ENCODE measurements at regions not wholly inside any gene's neighbourhood (a gene's known extent, or its start where the extent isn't known, plus 50 kb on each side); places are given as distances from the start of the nearest gene placed in this dataset.

GRCh38 chr12:13580206-13580605, 383.7 kb downstream of the EMP1 start:
- no peak overlapping the region for H3K4me3 Mint-ChIP-seq

GRCh38 chr12:13576935-13577500, 380.5 kb downstream of the EMP1 start:
- no peak overlapping the region for H3K27ac Mint-ChIP-seq (ENCODE audit: low read depth)
- no peak for DNase-seq (ENCODE audit: low spot score in 2 of 2)

More at GRCh38 chr12:13580206-13580605, 383.7 kb downstream of the EMP1 start:
- Mint-ChIP-seq H3K4me1 (no peaks in the 10 kb centered on the region), H3K36me3 (ENCODE audit: insufficient read depth) (no peaks in the 10 kb centered on the region), H3K27ac (ENCODE audit: low read depth) (no peak overlapping the region), H3K27me3 (peaks cover 10% of the 10 kb centered on the region), H3K9me3 (peaks cover 5% of the 10 kb centered on the region)
- ATAC-seq (replicated peaks; ENCODE audit: extremely low read depth, poor library complexity, severe bottlenecking) (no peak), DNase-seq (ENCODE audit: low spot score in 2 of 2) (no peak)

GRCh38 chr12:13573698-13574321, 377.3 kb downstream of the EMP1 start:
- H3K9me3 Mint-ChIP-seq = no peaks in the 10 kb centered on the region
- H3K27me3 Mint-ChIP-seq = peaks cover 7% of the 10 kb centered on the region
- no peak overlapping the region for H3K4me3 Mint-ChIP-seq
- H3K4me1 Mint-ChIP-seq = no peaks in the 10 kb centered on the region
- no peak overlapping the region for H3K27ac Mint-ChIP-seq (ENCODE audit: low read depth)
- DNase-seq (ENCODE audit: low spot score in 2 of 2) (no peak), ATAC-seq (replicated peaks; ENCODE audit: extremely low read depth, poor library complexity, severe bottlenecking) (no peak)
- H3K36me3 Mint-ChIP-seq (ENCODE audit: insufficient read depth) = no peaks in the 10 kb centered on the region

More at GRCh38 chr12:13576935-13577500, 380.5 kb downstream of the EMP1 start:
- ATAC-seq (replicated peaks; ENCODE audit: extremely low read depth, poor library complexity, severe bottlenecking) = no peak
- Mint-ChIP-seq H3K4me3 (no peak overlapping the region), H3K4me1 (no peaks in the 10 kb centered on the region), H3K27me3 (peaks cover 10% of the 10 kb centered on the region), H3K9me3 (no peaks in the 10 kb centered on the region), H3K36me3 (ENCODE audit: insufficient read depth) (no peaks in the 10 kb centered on the region)

GRCh38 chr12:13571035-13571434, 374.5 kb downstream of the EMP1 start:
- DNase-seq (ENCODE audit: low spot score in 2 of 2) (no peak), ATAC-seq (replicated peaks; ENCODE audit: extremely low read depth, poor library complexity, severe bottlenecking) (no peak)
- Mint-ChIP-seq H3K9me3 (no peaks in the 10 kb centered on the region), H3K4me1 (no peaks in the 10 kb centered on the region), H3K36me3 (ENCODE audit: insufficient read depth) (no peaks in the 10 kb centered on the region), H3K27ac (ENCODE audit: low read depth) (no peak overlapping the region), H3K4me3 (no peak overlapping the region), H3K27me3 (no peaks in the 10 kb centered on the region)

GRCh38 chr12:13570005-13570694, 373.6 kb downstream of the EMP1 start:
- Mint-ChIP-seq H3K9me3 (no peaks in the 10 kb centered on the region), H3K36me3 (ENCODE audit: insufficient read depth) (no peaks in the 10 kb centered on the region), H3K4me1 (no peaks in the 10 kb centered on the region), H3K27me3 (no peaks in the 10 kb centered on the region), H3K27ac (ENCODE audit: low read depth) (no peak overlapping the region), H3K4me3 (no peak overlapping the region)
- no peak for DNase-seq (ENCODE audit: low spot score in 2 of 2)
- no peak for ATAC-seq (replicated peaks; ENCODE audit: extremely low read depth, poor library complexity, severe bottlenecking)

GRCh38 chr12:13566292-13566691, 369.8 kb downstream of the EMP1 start:
- DNase-seq (ENCODE audit: low spot score in 2 of 2) = no peak
- Mint-ChIP-seq H3K27me3 (no peaks in the 10 kb centered on the region), H3K4me1 (no peaks in the 10 kb centered on the region), H3K4me3 (no peak overlapping the region), H3K36me3 (ENCODE audit: insufficient read depth) (no peaks in the 10 kb centered on the region), H3K9me3 (no peaks in the 10 kb centered on the region), H3K27ac (ENCODE audit: low read depth) (no peak overlapping the region)
- no peak for ATAC-seq (replicated peaks; ENCODE audit: extremely low read depth, poor library complexity, severe bottlenecking)

DNA sequence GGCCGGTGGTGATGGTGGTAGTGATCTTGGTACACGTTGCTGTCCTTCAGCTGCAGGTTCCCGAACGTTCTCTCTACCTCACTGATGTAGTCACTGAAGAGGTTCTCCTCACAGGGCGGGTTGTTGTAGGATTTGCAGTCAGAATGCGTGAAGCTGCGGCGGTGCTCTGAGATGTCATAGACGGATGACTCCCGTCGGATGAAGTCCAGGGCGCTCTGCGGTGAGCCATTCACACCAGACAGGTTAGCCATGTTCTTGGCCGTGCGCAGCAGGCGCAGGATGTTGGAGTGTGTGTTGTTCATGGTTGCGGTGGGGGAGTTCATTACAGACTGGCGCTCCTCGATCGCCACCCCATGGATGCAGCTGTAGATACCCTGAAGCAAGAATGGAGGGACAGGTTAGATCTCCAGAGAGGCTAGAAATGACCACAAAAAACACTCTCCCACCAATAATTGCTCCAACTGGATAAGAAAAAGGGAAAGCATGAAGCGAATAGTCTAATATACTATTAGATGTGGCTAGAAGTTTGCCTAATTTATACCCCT, 367.8 kb downstream of the EMP1 start:
- H3K4me3 Mint-ChIP-seq = no peak overlapping the region
- H3K27me3 Mint-ChIP-seq = no peaks in the 10 kb centered on the region
- H3K36me3 Mint-ChIP-seq (ENCODE audit: insufficient read depth) = no peaks in the 10 kb centered on the region
- no peaks in the 10 kb centered on the region for H3K9me3 Mint-ChIP-seq
- H3K27ac Mint-ChIP-seq (ENCODE audit: low read depth) = no peak overlapping the region
- no peaks in the 10 kb centered on the region for H3K4me1 Mint-ChIP-seq
- DNase-seq (ENCODE audit: low spot score in 2 of 2) = no peak
- ATAC-seq (replicated peaks; ENCODE audit: extremely low read depth, poor library complexity, severe bottlenecking) = no peak

DNA sequence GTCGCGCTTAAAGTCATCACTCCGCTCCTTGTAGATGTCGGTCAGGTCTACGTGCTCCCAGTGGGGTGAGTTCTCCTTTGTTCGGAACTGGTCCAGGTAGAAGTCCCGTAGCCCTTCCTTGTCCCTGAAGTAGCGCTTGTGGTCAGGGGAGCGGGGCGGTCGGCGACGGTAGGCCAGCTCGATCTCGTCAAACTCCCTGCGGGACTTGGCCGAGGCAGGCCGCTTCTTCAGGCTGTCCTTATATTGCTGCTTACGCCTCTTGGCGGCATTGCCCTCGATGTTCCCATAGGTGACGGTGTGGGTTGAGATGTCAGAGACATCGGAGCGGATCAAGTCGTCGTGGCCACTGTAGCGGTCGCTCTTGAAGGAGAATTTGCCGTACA, 367.2 kb downstream of the EMP1 start:
- no peaks in the 10 kb centered on the region for H3K4me1 Mint-ChIP-seq
- no peaks in the 10 kb centered on the region for H3K36me3 Mint-ChIP-seq (ENCODE audit: insufficient read depth)
- H3K4me3 Mint-ChIP-seq = no peak overlapping the region
- ATAC-seq (replicated peaks; ENCODE audit: extremely low read depth, poor library complexity, severe bottlenecking) (no peak), DNase-seq (ENCODE audit: low spot score in 2 of 2) (no peak)
- no peaks in the 10 kb centered on the region for H3K9me3 Mint-ChIP-seq
- H3K27ac Mint-ChIP-seq (ENCODE audit: low read depth) = no peak overlapping the region
- no peaks in the 10 kb centered on the region for H3K27me3 Mint-ChIP-seq

- Mint-ChIP-seq H3K36me3 (ENCODE audit: insufficient read depth) (no peaks in the 10 kb centered on the region), H3K4me1 (no peaks in the 10 kb centered on the region), H3K27me3 (no peaks in the 10 kb centered on the region), H3K4me3 (no peak overlapping the region), H3K27ac (ENCODE audit: low read depth) (no peak overlapping the region), H3K9me3 (no peaks in the 10 kb centered on the region)
- ATAC-seq (replicated peaks; ENCODE audit: extremely low read depth, poor library complexity, severe bottlenecking) (no peak), DNase-seq (ENCODE audit: low spot score in 2 of 2) (no peak)
These were observed 366.6 kb downstream of the EMP1 start for GRCh38 chr12:13562915-13563742.

DNA sequence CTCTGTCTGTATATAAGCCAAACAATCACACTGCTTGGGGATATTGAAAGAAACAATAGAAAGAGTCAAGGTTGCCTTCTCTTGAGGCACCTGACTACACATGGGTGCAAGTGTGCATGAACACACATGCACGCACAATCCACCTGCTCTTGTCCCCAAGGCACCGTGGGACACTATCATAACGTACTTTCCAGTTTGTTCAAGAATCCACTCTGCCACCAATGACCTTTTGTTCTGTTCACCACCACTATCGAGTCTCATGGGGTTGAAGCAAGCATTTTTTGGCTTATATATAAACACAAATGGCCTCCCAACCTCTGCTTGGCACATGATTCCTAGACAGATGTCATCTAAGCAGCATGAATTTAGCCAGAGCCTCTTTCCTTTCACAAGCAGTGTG, 365.4 kb downstream of the EMP1 start:
- H3K27ac Mint-ChIP-seq (ENCODE audit: low read depth) = no peak overlapping the region
- ATAC-seq (replicated peaks; ENCODE audit: extremely low read depth, poor library complexity, severe bottlenecking) = no peak
- no peaks in the 10 kb centered on the region for H3K36me3 Mint-ChIP-seq (ENCODE audit: insufficient read depth)
- no peak overlapping the region for H3K4me3 Mint-ChIP-seq
- H3K9me3 Mint-ChIP-seq = no peaks in the 10 kb centered on the region
- H3K27me3 Mint-ChIP-seq = no peaks in the 10 kb centered on the region
- H3K4me1 Mint-ChIP-seq = no peaks in the 10 kb centered on the region
- no peak for DNase-seq (ENCODE audit: low spot score in 2 of 2)

- Mint-ChIP-seq H3K4me3 (no peak overlapping the region), H3K36me3 (ENCODE audit: insufficient read depth) (no peaks in the 10 kb centered on the region), H3K4me1 (no peaks in the 10 kb centered on the region), H3K27ac (ENCODE audit: low read depth) (no peak overlapping the region), H3K9me3 (no peaks in the 10 kb centered on the region), H3K27me3 (no peaks in the 10 kb centered on the region)
- DNase-seq (ENCODE audit: low spot score in 2 of 2) (no peak), ATAC-seq (replicated peaks; ENCODE audit: extremely low read depth, poor library complexity, severe bottlenecking) (no peak)
These were observed 362.9 kb downstream of the EMP1 start for GRCh38 chr12:13559318-13559978.

DNA sequence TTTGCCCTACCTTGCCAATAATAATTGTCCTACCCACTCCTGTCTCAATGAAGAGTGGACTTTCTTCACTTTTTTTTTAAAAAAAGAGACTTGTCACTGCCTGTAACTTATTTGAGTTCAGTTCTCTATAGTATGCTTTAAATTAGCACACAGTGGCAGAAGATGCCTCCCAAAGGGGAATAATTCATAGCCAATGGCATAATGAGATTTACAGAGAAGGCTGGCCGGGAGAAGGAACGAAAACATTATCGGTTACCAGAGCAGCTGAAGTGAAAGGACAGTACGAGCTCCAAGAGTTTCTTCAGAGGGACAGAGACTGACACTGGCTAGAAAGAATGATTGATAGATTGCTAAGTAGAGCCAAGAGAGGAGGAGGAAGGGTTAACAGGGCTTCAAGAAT, 356.3 kb downstream of the EMP1 start:
- Mint-ChIP-seq H3K4me3 (no peak overlapping the region), H3K27me3 (no peaks in the 10 kb centered on the region), H3K36me3 (ENCODE audit: insufficient read depth) (no peaks in the 10 kb centered on the region), H3K27ac (ENCODE audit: low read depth) (no peak overlapping the region), H3K4me1 (no peaks in the 10 kb centered on the region), H3K9me3 (no peaks in the 10 kb centered on the region)
- no peak for DNase-seq (ENCODE audit: low spot score in 2 of 2)
- ATAC-seq (replicated peaks; ENCODE audit: extremely low read depth, poor library complexity, severe bottlenecking) = no peak

Measured in central memory CD8-positive, alpha-beta T cell (primary cell).